NCI-H2171 (cell line): ENCODE measurements at regions not wholly inside any gene's neighbourhood (a gene's known extent, or its start where the extent isn't known, plus 50 kb on each side); places are given as distances from the start of the nearest gene placed in this dataset.
"Not testable (repeated sequence)": the region's sequence is repeated elsewhere in the genome, so short reads cannot be mapped to it uniquely, and the experiment has no call there.

Experiments used
- DNase-seq: peaks from one replicate; lab custom pipeline; 2025; lab: John Stamatoyannopoulos, UW

- DNase-seq, result no peak
These were observed 146.8 kb upstream of the TMPRSS15 start for GRCh38 chr21:18550361-18550760.

GRCh38 chr21:18553786-18554185, 150.2 kb upstream of the TMPRSS15 start:
- DNase-seq, result no peak

GRCh38 chr21:18567770-18568169, 164.2 kb upstream of the TMPRSS15 start:
- not testable (repeated sequence) for DNase-seq

DNA sequence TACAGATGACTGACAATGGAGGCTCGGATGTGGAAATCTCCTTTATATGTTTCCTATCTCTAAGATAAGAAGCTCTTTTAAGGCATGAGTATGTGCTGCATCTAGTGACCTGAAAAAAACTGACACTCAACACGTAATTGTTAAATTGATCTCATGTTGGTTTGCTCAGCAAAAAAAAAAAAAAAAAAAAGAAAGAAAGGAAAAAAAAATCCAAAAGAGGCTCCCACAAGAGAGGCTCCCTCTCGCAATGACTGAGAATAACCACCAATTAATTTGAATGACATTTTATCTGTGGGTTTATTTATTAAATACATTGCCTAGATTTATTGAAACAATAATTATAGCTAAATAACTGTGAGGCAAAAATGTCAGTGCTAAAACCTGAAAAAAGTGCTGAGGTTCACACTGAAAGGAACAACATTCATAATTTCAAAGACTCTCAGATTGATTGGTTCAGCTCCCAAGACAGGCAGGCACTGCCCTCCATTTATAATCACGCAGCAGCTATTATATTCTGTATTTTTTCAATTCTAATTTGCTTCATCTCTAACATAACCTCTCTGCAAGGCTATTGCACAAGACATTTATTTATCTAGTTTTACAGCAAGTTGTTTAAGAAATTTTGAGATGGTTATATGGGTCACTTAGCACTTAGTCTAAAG, 184.5 kb upstream of the TMPRSS15 start:
- no peak for DNase-seq

GRCh38 chr21:18601146-18601545, 197.6 kb upstream of the TMPRSS15 start:
- DNase-seq, result no peak

- DNase-seq, result no peak
These were observed 199.1 kb upstream of the TMPRSS15 start for GRCh38 chr21:18602711-18603110.

DNA sequence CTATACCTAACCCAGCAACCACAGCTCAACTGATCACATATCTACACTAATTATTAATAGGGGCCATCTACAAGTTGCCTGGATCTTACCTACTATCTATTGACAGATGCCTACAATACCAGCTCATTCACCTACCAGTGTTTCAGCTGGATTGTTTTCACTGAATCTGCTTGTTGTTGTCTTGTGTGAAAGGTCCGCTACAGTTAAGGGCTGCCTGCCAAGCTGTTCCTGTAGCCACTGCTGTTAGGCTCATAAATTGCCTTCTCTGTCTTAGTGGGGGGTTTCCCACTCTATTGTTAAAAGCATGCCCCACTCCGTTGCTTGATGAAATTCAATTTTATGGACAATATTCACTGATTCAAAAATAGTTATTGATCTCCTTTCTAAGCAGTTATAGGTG, 199.7 kb upstream of the TMPRSS15 start:
- DNase-seq, result no peak

- DNase-seq, result no peak
These were observed 200.4 kb upstream of the TMPRSS15 start for GRCh38 chr21:18603980-18604379.

DNA sequence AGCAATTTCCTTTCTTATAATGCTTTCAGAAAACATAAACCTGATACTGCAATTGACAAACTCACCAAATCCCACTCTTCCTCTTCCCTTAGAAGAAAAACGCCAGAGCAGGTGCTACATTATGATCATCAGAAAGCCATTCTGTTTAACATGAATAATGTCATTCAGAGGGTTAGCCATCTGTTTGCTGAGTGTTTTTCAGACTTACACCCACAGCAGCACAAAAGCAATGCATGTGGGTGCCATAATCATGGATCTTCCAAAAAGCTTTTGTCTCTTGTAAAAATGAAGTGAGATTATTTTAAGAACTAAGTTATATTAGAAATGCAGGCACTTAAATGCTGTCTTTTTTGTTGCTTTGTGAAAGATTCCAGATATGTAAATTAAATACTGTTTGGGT, 204.6 kb upstream of the TMPRSS15 start:
- DNase-seq, result no peak

GRCh38 chr21:18614303-18614702, 210.7 kb upstream of the TMPRSS15 start:
- no peak for DNase-seq

- no peak for DNase-seq
These were observed 213.7 kb upstream of the TMPRSS15 start for GRCh38 chr21:18617291-18617690.

- no peak for DNase-seq
These were observed 216.9 kb upstream of the TMPRSS15 start for GRCh38 chr21:18620436-18620835.

DNA sequence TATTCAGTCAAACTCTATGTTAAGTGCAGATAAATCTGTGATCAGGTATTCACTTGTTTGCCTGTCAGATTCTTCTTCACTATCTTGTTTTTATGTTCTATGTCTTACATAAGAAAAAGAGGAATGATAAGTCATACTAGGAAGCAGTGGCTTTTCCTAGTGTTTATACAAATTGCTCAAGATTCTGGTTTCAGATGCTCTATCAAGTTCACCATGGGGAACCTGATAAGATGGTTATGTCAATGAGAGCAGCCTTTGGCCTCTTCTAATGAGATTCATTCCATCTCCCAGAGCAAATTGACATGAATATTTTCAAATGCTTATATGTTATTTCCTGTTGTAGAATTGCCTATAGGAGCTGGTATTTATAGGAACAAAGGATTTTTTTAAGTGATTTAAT, 218.8 kb upstream of the TMPRSS15 start:
- no peak for DNase-seq

- DNase-seq, result no peak
These were observed 226.9 kb upstream of the TMPRSS15 start for GRCh38 chr21:18630446-18630845.

DNA sequence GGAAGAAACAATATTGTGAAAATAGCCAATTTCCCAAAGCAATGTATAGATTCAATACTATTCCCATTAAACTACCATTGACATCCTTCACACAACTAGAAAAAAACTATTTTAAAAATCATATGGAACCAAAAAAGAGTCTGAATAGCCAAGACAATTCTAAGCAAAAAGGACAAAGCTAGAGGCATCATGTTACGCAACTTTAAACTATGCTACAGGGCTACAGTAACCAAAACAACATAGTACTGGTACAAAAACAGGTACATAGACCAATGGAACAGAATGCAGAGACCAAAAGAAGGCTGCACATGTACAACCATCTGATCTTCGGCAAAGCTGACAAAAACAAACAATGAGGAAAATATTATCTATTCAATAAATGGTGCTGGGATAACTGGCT, 233.3 kb upstream of the TMPRSS15 start:
- DNase-seq, result no peak

GRCh38 chr21:18646116-18646515, 242.5 kb upstream of the TMPRSS15 start:
- no peak for DNase-seq

DNA sequence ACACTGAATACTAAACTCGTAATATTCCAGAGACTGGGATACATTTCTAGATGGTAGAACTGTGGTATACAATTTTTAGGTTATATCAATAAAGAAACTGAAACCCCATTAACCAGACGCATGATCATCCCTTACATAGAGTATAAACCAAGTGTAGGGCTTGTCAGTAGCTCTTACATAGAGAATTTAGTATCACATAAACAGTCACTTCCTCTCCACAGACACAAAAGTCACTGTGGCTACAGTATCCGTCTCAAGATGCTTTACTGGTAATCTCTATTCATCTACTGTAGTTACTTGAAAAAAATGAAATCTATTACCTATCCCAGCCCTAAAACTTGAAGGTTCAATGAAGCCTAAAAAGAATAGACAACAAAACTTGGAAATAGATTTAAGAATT, 252.3 kb upstream of the TMPRSS15 start:
- no peak for DNase-seq

DNA sequence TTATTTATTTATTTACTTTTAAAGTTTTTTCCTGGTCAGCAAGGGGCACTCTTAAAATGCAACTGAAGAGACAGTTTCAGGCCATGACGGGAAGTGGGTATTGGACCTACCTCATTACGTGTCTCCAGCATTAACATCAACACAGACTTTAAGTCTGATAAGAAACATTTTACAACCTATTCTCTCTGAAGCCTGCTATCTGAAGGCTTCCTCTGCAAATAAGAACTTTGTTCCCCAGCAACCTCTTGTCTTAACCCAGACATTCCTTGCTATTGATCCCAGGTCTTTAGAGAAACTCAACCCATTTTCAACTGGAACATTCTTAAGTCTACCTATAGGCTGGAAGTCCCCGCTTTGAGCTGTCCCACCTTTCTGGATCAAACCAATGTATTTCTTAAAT, 258.3 kb upstream of the TMPRSS15 start:
- no peak for DNase-seq

DNA sequence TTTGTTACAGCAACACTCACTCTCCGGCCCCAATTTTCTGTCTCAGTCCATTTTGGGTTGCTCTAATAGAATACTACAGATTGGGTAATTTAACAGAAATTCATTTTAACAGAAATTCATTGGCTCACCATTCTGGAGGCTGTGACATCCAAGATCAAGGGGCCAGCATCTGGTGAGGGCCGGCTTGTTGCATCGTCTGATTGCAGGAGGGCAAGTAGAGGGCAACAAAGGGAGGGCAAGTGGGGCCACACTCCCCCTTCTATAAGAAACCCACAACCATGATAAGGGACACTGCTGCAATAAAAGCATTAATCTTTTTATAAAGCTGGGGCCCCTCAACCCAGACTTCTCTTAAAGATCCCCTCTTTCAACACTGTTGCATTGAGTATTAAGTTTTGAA, 260.1 kb upstream of the TMPRSS15 start:
- DNase-seq, result no peak

DNA sequence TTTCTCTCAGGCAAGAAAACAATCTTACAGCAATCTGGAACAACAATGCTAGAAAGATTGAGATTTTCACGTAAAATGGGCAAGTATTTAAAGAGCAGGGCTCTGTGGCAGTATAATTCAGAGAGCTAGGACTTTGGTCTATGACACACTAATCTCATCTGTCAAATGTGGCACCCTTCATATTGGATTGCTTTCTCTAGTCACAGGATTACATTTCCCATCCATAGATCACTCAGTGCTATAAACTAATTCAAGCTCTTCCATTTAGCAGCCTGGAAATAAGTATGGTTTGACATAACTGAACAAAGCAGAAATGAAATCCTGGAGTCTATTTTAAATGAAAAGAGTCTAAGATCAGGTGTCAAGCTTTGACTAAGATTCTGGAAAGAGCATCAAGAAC, 263.1 kb upstream of the TMPRSS15 start:
- no peak for DNase-seq

DNA sequence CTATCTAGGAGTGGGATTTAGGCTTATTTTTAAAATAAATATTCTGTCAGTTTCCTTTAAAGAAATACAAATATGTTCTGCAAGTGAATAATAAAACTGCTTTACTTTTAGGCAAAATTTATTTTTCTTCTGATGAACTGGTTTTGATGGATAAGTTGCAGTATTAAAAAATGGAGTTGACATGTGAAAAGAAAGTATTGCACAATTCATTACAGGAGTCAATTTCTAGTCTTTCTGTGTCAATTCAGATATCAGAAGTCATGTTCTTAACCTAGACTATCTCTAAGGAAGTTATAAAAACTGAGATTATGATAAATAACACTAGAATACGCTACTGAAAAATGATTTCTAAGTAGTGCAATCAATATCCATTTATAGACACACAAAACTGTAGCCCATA, 270.2 kb upstream of the TMPRSS15 start:
- DNase-seq, result no peak

DNA sequence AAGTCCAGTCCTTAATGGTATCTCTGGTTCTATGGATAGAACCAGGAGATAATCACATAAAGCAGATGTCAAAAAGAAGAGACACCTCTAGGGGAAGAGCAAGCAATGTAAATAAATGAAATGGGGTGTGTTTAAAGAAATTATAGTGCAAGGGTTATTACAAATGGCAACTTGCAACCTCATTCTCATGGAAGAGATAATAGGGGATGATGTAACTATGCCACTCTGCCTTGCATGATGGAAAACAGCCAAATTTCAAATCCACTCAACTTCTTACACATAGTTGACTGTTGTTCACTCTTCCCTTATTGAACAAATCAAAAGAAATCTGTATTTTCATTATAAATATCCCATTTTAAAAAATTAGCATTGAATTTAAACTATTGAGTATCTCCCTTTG, 274.0 kb upstream of the TMPRSS15 start:
- DNase-seq, result no peak

- no peak for DNase-seq
These were observed 302.4 kb upstream of the TMPRSS15 start for GRCh38 chr21:18705971-18706370.

DNA sequence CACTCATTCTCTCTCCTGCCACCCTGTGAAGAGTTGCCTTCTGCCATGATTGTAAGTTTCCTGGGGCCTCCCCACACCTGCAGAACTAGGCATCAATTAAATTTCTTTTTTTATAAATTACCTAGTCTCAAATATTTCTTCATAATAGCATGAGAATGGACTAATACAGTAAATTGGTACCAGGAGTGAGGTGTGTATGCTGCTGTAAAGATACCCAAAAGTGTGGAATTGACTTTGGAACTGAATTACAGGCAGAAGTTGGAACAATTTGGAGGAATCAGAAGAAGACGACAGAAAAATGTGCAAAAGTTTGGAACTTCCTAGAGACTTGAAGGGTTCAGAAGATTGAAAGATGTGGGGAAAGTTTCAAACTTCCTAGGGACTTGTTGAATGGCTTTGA, 308.1 kb upstream of the TMPRSS15 start:
- DNase-seq, result no peak

DNA sequence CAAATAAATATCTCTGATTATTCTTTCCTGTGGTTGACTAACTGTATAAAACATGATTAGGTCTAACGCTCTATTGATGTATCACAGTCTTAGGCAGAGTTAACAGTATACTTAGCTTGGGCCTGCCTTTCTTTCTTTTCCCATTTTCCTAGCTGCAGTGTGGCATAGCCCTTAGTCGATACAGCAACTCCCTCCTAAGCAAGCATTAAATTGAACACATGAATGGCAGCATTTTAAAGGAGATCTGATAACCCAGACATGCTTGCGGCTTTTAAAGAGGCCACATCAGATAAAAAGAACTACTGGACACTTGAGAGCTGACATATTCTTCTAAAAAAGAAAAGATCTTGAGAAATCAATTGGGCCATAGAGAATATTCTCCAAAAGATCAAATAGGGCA, 312.0 kb upstream of the TMPRSS15 start:
- DNase-seq, result no peak
